ENCODE measurements at regions not wholly inside any gene's neighbourhood (a gene's known extent, or its start where the extent isn't known, plus 50 kb on each side); places are given as distances from the start of the nearest gene placed in this dataset.
"Not testable (repeated sequence)": the region's sequence is repeated elsewhere in the genome, so short reads cannot be mapped to it uniquely, and the experiment has no call there.

DNA sequence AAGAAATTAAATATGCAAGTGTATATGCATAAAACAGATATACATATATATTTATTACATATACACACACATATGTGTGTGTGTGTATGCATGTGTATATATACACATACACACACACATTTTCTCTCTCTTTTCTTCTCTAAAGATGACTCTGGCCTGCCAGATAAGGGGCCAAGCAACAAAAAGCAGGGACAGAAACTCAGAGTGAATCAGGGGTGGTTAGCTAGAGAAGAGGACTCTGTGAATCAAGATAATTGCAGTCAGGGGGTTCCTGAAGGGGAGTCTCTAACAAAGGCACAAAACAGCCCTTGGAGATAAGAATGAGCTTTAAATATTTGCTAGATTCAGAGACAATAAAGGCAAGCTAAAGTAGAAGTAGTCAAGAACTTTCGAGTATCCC, 650.5 kb downstream of the UTRN start:
- no peak for DNase-seq

- DNase-seq = no peak
Measured at GRCh38 chr6:144936764-144937163, 651.6 kb downstream of the UTRN start.

- no peak for DNase-seq
Measured at GRCh38 chr6:144939921-144940320, 654.8 kb downstream of the UTRN start.

DNA sequence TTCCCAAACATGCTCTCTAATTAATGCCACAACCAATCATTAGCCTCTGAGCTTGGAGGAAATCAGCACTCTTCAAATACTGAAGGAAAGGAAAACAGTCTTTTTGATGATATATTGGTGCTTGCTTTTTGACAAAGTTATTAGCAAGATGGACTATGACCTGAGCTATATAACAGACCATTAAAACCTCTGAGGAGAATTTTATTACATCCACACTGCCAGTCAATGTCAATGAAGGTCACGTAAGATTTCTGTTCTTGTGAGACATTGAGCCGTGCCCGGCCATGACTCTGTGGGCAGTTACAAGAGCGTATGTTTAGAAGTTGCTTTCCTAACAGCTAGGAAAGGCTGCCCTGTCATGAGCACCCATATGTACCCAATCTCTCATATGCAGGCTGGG, 659.0 kb downstream of the UTRN start:
- DNase-seq = no peak

DNA sequence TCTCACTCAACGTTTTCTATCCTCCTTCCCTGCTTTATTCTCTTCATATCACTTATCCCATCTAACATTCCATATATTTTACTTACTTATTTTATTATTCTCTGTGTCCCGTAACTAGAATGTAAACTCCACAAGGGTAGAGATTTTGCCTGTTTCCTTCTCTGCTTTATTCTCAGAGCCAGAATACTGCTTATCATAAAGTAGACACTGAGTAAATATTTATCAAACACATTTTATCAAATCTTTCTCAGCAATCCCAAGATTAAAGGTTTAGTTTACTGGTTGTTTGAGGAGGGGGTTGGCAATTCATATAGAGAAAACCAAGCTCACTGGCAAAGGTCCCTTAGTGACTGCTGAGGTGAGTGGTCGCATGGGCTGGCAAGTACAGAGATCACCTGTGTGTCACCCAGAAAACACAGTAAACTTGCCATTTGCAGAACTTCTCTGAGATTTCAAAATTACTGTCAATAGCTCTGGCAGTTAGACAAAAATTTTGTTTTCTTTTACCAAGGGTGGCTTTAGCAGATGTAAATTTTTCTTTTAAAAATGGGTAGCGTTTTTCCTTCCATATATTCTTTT, 662.4 kb downstream of the UTRN start:
- no peak for DNase-seq

DNA sequence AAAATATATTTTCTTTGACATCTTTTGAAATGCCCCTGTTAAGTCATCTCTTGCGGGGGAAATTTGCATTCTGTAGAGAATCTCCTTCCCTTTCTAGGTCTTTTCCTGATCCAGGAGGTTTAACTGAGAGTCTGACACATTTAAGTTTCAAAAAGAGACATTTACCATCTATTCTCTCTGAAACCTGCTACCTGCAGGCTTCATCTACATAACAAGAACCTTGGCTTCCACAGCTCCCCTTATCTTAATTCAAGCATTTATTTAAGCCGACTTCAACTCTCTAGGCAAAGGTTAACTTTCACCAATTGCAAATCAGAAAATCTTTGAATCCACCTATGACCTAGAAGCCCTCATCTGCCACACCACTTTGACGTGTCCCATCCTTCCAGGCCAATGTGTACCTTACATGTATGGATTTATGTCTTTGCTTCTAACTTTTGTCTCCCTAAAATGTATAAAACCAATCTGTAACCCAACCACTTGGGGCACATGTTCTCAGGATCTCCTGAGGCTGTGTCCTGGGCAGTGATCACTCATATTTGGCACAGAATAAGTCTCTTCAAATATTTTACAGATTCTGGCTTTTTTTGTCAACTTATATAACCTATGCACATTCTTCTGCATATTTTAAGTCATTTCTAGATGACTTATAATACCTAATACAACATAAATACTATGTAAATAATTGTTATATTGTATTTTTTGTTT, 666.7 kb downstream of the UTRN start:
- no peak for DNase-seq

GRCh38 chr6:144952456-144953240, 667.5 kb downstream of the UTRN start:
- no peak for DNase-seq

GRCh38 chr6:144953552-144954240, 668.6 kb downstream of the UTRN start:
- DNase-seq = no peak

- no peak for DNase-seq
Measured at GRCh38 chr6:144954241-144954556, 669.1 kb downstream of the UTRN start.

DNA sequence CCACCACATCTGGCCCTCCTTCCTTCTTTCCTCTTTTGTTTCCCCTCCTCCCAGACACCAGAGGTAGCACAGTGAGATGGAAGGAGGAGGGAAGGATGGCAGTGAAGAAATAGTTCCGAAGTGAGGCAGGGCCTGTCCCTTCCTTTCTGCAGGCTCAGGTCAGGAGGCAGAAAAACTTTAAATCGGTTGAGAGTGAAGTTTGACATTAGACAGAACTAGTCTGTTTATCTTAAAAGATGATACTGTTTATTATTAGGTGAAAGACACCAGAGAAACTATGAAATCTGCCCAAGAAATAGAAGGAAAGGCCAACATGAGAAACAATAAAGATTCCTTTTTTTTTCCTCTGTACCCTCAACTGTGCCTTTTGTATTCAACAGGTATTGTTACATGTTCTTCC, 670.3 kb downstream of the UTRN start:
- no peak for DNase-seq

DNA sequence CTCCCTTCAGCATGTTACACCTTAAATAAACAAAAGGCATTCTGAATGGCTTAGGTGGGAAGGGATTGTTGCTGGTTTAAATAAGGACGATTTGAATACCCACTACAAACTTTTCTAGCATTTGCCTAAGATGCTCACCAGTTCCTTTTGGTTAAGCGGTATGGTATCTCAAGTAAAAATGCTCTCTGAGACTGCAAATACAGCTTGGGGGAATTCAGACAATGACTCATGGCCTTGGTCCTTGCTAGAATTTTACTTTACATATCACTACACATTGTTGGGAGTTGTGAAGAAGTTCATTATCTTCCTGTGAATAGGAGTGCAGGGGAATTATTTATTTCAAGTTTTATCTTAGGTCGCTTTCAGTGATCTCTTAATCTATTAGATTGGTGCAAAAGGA, 670.7 kb downstream of the UTRN start:
- no peak for DNase-seq

- DNase-seq = not testable (repeated sequence)
Measured at GRCh38 chr6:144956697-144957096, 671.6 kb downstream of the UTRN start.

- DNase-seq = no peak
Measured at GRCh38 chr6:144957236-144957937, 672.3 kb downstream of the UTRN start.

GRCh38 chr6:144969154-144969553, 684.0 kb downstream of the UTRN start:
- DNase-seq = no peak

GRCh38 chr6:144969602-144970272, 684.6 kb downstream of the UTRN start:
- DNase-seq = no peak

GRCh38 chr6:144977250-144977864, 692.2 kb downstream of the UTRN start:
- DNase-seq = not testable (repeated sequence)

DNA sequence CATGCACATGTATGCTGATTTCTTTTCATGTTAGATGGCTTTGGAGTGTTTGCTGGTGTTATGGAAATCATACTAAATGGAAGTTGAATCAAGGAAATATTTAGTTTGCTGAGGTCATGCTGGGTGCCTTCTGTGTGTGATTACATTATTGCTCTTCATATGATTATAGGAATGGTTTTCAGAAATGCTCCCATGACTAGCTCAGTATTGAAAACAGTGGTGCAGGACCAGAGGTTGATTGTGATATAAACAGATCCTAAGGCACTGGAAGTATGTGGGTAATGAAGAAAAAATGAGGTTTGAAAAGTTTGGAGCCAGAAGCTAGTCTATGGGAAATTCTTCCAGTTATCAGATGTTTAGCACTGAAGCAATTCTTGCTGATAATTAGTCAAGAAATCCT, 693.1 kb downstream of the UTRN start:
- no peak for DNase-seq

DNA sequence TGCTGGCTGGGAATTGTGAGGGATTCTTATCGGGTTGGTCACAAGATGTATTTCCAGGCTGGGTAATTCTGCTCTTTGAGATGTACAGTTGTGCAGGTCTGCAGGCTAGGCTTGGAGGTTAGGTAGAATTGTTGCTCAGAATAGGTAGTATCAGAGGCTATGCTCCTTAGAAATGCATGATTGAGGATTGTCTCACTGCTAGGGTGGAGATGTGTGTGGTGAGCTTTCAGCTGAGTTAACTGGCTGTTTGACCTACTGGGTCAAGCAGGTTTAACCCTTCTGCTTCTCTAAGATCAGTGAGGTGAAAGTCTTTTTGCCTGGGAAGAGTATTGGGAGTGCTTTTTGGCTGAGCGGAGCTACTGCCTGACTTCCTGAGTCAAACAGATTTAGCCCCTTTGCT, 701.1 kb downstream of the UTRN start:
- no peak for DNase-seq

- DNase-seq = no peak
Measured at GRCh38 chr6:144989319-144990107, 704.4 kb downstream of the UTRN start.

DNA sequence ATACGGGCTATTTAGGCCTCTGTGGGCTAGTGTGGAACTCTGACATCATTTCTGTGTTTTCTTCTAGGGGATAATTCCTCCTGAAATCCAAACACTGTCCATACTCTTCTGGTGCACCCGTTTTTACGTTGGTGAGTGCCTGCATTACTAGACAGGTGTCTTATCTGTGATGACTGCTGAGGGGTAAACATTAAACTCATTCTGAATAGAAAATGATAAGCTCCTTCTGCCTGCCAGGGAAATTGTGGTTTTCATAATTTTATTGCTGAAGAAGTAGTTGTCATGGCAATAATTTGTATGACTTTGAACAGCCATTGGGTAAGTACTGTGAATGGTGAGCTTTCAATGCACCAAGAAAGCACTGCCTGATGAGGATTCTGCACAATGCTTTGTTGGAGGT, 705.6 kb downstream of the UTRN start:
- no peak for DNase-seq

GRCh38 chr6:144993870-144994269, 708.7 kb downstream of the UTRN start:
- no peak for DNase-seq

Data from activated CD4-positive, alpha-beta T cell treated with anti-CD3 and anti-CD28 coated beads for 4 hours (primary cell).